NCI-H69 (cell line): ENCODE measurements at regions not wholly inside any gene's neighbourhood (a gene's known extent, or its start where the extent isn't known, plus 50 kb on each side); places are given as distances from the start of the nearest gene placed in this dataset.

Experiments
- DNase-seq: peaks from one replicate; lab custom pipeline; 2025; lab: John Stamatoyannopoulos, UW

GRCh38 chr3:72398781-72399180, 449.5 kb downstream of the SHQ1 start:
- DNase-seq = no peak

- DNase-seq = peak; percentile 10
Observed at GRCh38 chr3:72397586-72397985, 450.7 kb downstream of the SHQ1 start.

GRCh38 chr3:72396899-72397298, 451.3 kb downstream of the SHQ1 start:
- DNase-seq = no peak

- DNase-seq = no peak
Observed at GRCh38 chr3:72395776-72396311, 452.4 kb downstream of the SHQ1 start.

GRCh38 chr3:72393455-72393854, 454.8 kb downstream of the SHQ1 start:
- no peak for DNase-seq

- peak; percentile 37 for DNase-seq
Observed at GRCh38 chr3:72391659-72392058, 456.6 kb downstream of the SHQ1 start.

GRCh38 chr3:72390841-72391240, 457.4 kb downstream of the SHQ1 start:
- no peak for DNase-seq

GRCh38 chr3:72388644-72389043, 459.6 kb downstream of the SHQ1 start:
- DNase-seq = no peak

- DNase-seq = no peak
Observed at GRCh38 chr3:72388117-72388516, 460.1 kb downstream of the SHQ1 start.

GRCh38 chr3:72386327-72387000, 461.8 kb downstream of the SHQ1 start:
- DNase-seq = no peak

- no peak for DNase-seq
Observed at GRCh38 chr3:72385167-72385566, 463.1 kb downstream of the SHQ1 start.

- no peak for DNase-seq
Observed at GRCh38 chr3:72384602-72385001, 463.6 kb downstream of the SHQ1 start.

GRCh38 chr3:72383883-72384282, 464.4 kb downstream of the SHQ1 start:
- no peak for DNase-seq

GRCh38 chr3:72383230-72383629, 465.0 kb downstream of the SHQ1 start:
- no peak for DNase-seq

- DNase-seq = no peak
Observed at GRCh38 chr3:72382460-72382859, 465.8 kb downstream of the SHQ1 start.

GRCh38 chr3:72381584-72381983, 466.7 kb downstream of the SHQ1 start:
- DNase-seq = no peak

- DNase-seq = peak; percentile 10
Observed at GRCh38 chr3:72380711-72381493, 467.3 kb downstream of the SHQ1 start.

- DNase-seq = peak; percentile 27
Observed at GRCh38 chr3:72380193-72380592, 468.1 kb downstream of the SHQ1 start.

- DNase-seq = peak; percentile 71
Observed at GRCh38 chr3:72379500-72380187, 468.6 kb downstream of the SHQ1 start.

GRCh38 chr3:72378287-72378686, 470.0 kb downstream of the SHQ1 start:
- peak; percentile 7 for DNase-seq

GRCh38 chr3:72376956-72377710, 471.1 kb downstream of the SHQ1 start:
- DNase-seq = no peak
